Thoracic aorta (tissue), 2 donors: ENCODE measurements at regions not wholly inside any gene's neighbourhood (a gene's known extent, or its start where the extent isn't known, plus 50 kb on each side); places are given as distances from the start of the nearest gene placed in this dataset.
"Not testable (repeated sequence)": the region's sequence is repeated elsewhere in the genome, so short reads cannot be mapped to it uniquely, and the experiment has no call there.

ENCODE experiments used
- ATAC-seq: fragments of 150-250 bp; one replicate; pipeline ENCODE4 v1.8.0; 2017; ENCODE audit warnings: low read depth; ENCODE audit not compliant: insufficient number of reproducible peaks, low FRiP score
- DNase-seq: peaks from one replicate; pipeline ENCODE4 v3.0.0-alpha.2; 2020; ENCODE audit warnings: low spot score
- H3K27ac ChIP-seq, 2 donors: fragments of 200-600 bp; sonication (generic); 1 replicate in 1 of 2; 2 replicates in 1 of 2; pipeline ENCODE4 v1.5.1; 2016; ENCODE audit warnings: mild to moderate bottlenecking in 2 of 2, moderate library complexity in 2 of 2
- H3K27me3 ChIP-seq: fragments of 200-600 bp; sonication (generic); replicated peaks from 2 replicates; pipeline ENCODE4 v1.6.0; 2016; ENCODE audit warnings: mild to moderate bottlenecking; ENCODE audit not compliant: insufficient read depth
- H3K36me3 ChIP-seq: fragments of 200-600 bp; sonication (generic); one replicate; pipeline ENCODE4 v1.5.1; 2016
- H3K4me1 ChIP-seq, 2 donors: fragments of 200-600 bp; sonication (generic); 1 replicate in 1 of 2; 2 replicates in 1 of 2; pipeline versions ENCODE4 v1.5.1 to v1.6.0; 2016; ENCODE audit warnings: low read depth in 2 of 2, mild to moderate bottlenecking in 1 of 2; ENCODE audit not compliant: control insufficient read depth in 1 of 2
- H3K4me3 ChIP-seq: fragments of 200-600 bp; sonication (generic); 2 replicates; pipeline ENCODE4 v1.5.1; 2016; ENCODE audit warnings: mild to moderate bottlenecking
- H3K9me3 ChIP-seq: fragments of 200-600 bp; sonication (generic); 2 replicates; pipeline ENCODE4 v1.5.1; 2016
- CTCF ChIP-seq: fragments of 200-600 bp; sonication (generic); IDR thresholded peaks from one replicate; pipeline ENCODE4 v1.5.1; 2019; ENCODE audit warnings: antibody characterized with exemption

- Histone ChIP-seq H3K27ac (no peak overlapping the region), H3K4me3 (no peak overlapping the region), H3K36me3 (no peaks in the 10 kb centered on the region), H3K4me1 (no peaks in the 10 kb centered on the region), H3K27me3 (no peaks in the 10 kb centered on the region), H3K9me3 (no peaks in the 10 kb centered on the region)
- DNase-seq, result no peak
- no peak for TF ChIP-seq CTCF
- ATAC-seq, result no peak
Observed at GRCh38 chr4:118410138-118410537, 57.3 kb upstream of the PRSS12 start.

- Histone ChIP-seq H3K27ac (no peak overlapping the region), H3K4me3 (no peak overlapping the region), H3K9me3 (no peaks in the 10 kb centered on the region), H3K4me1 (no peaks in the 10 kb centered on the region), H3K27me3 (no peaks in the 10 kb centered on the region), H3K36me3 (no peaks in the 10 kb centered on the region)
- DNase-seq, result no peak
- no peak for TF ChIP-seq CTCF
- no peak for ATAC-seq
Observed at GRCh38 chr4:118417325-118417724, 64.5 kb upstream of the PRSS12 start.

GRCh38 chr4:118417800-118418199 is 65.0 kb upstream of the PRSS12 start:
- not testable (repeated sequence) for H3K4me3 ChIP-seq, H3K27me3 ChIP-seq, H3K27ac ChIP-seq, DNase-seq, H3K36me3 ChIP-seq, H3K4me1 ChIP-seq, ATAC-seq, H3K9me3 ChIP-seq

GRCh38 chr4:118418396-118418795 is 65.6 kb upstream of the PRSS12 start:
- H3K4me1 ChIP-seq, H3K27ac ChIP-seq, ATAC-seq, DNase-seq, H3K36me3 ChIP-seq, H3K4me3 ChIP-seq, H3K27me3 ChIP-seq, H3K9me3 ChIP-seq: not testable (repeated sequence)

GRCh38 chr4:118419626-118420025 is 66.8 kb upstream of the PRSS12 start:
- H3K4me3 ChIP-seq, H3K27ac ChIP-seq, H3K9me3 ChIP-seq, DNase-seq, H3K4me1 ChIP-seq, ATAC-seq, H3K36me3 ChIP-seq, H3K27me3 ChIP-seq: not testable (repeated sequence)

GRCh38 chr4:118424062-118424461 is 71.3 kb upstream of the PRSS12 start:
- H3K27me3 ChIP-seq, ATAC-seq, H3K4me1 ChIP-seq, H3K9me3 ChIP-seq, DNase-seq, H3K36me3 ChIP-seq, H3K27ac ChIP-seq: not testable (repeated sequence)
- H3K4me3 ChIP-seq, result peak overlapping the region; percentile 38
- TF ChIP-seq CTCF, result peak; percentile 39

GRCh38 chr4:118428881-118429280 is 76.1 kb upstream of the PRSS12 start:
- H3K27me3 ChIP-seq, H3K4me1 ChIP-seq, H3K4me3 ChIP-seq, H3K9me3 ChIP-seq, H3K27ac ChIP-seq, DNase-seq, H3K36me3 ChIP-seq, ATAC-seq: not testable (repeated sequence)

GRCh38 chr4:118432359-118432758 is 79.6 kb upstream of the PRSS12 start:
- not testable (repeated sequence) for H3K9me3 ChIP-seq, H3K27me3 ChIP-seq, ATAC-seq, H3K4me3 ChIP-seq, H3K4me1 ChIP-seq, H3K36me3 ChIP-seq, DNase-seq
- H3K27ac ChIP-seq, result peak overlapping the region in 1 of 2 donors; percentile 41

- H3K27me3 ChIP-seq, DNase-seq, H3K36me3 ChIP-seq, ATAC-seq, H3K9me3 ChIP-seq, H3K4me3 ChIP-seq, H3K4me1 ChIP-seq: not testable (repeated sequence)
- H3K27ac ChIP-seq, result peak overlapping the region in 1 of 2 donors; percentile 17
Observed at GRCh38 chr4:118433612-118434375, 81.0 kb upstream of the PRSS12 start.

GRCh38 chr4:118435415-118435814 is 82.6 kb upstream of the PRSS12 start:
- H3K4me3 ChIP-seq, H3K27me3 ChIP-seq, H3K9me3 ChIP-seq, H3K36me3 ChIP-seq, H3K4me1 ChIP-seq, ATAC-seq, H3K27ac ChIP-seq, DNase-seq: not testable (repeated sequence)
